Vagina (tissue), 2 donors: ENCODE measurements at regions not wholly inside any gene's neighbourhood (a gene's known extent, or its start where the extent isn't known, plus 50 kb on each side); places are given as distances from the start of the nearest gene placed in this dataset.

Source experiments
- CTCF ChIP-seq, 3 experiments: fragments of 450-650 bp in 2 of 3; fragments of 200-600 bp in 1 of 3; sonication (generic) in 1 of 3; IDR thresholded peaks; one replicate each; pipeline ENCODE4 v1.5.1; 2017 to 2019; ENCODE audit warnings: antibody characterized with exemption in 3 of 3, mild to moderate bottlenecking in 2 of 3, moderate library complexity in 2 of 3
- POLR2A ChIP-seq, 2 donors: fragments of 450-650 bp; IDR thresholded peaks; one replicate each; pipeline ENCODE4 v1.6.1; 2017; ENCODE audit warnings: antibody characterized with exemption in 2 of 2, mild to moderate bottlenecking in 2 of 2, moderate library complexity in 2 of 2
- POLR2AphosphoS5 ChIP-seq, 2 donors: sonication (generic); formaldehyde crosslinking; IDR thresholded peaks; one replicate each; pipeline ENCODE4 v1.9.0; 2017; ENCODE audit warnings: antibody characterized with exemption in 2 of 2, mild to moderate bottlenecking in 2 of 2, low read depth in 1 of 2; ENCODE audit not compliant: insufficient read depth in 1 of 2

- no peak for TF ChIP-seq CTCF (IDR thresholded peaks at IDR 0.05)
- TF ChIP-seq POLR2A (IDR thresholded peaks at IDR 0.05), result no peak
- TF ChIP-seq POLR2AphosphoS5 (IDR thresholded peaks at IDR 0.05; ENCODE audit: insufficient read depth in 1 of 2, low read depth in 1 of 2), result no peak
Measured at GRCh38 chr15:45958924-45959323, 324.1 kb downstream of the SQOR start.
